ENCODE measurements at regions not wholly inside any gene's neighbourhood (a gene's known extent, or its start where the extent isn't known, plus 50 kb on each side); places are given as distances from the start of the nearest gene placed in this dataset.

DNA sequence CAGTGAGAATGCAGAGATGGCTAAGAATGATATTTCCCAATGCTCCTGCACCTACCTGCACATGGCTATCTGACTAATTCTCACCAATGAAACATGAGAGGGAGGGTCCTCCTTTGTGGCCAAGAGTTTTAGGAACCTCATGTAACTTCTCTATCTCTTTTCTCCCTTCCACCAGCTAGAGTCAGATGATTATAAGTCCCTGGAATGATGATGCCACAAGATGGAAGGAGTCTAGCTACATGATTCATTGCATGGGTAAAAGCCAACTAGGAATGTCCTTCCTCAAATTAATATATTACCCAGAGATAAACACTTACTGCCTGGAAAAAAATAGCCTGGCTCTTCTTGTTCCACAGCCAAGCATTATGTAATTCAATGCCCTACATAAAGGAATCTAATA, 55.1 kb upstream of the AASS start:
- peak overlapping the region; percentile 15 to 52 (median 33) for H3K27ac ChIP-seq
- intact Hi-C loops (cut with DNase I) = no loop called here
- TF ChIP-seq CTCF (IDR thresholded peaks at IDR 0.05) (no peak), POLR2A (IDR thresholded peaks at IDR 0.05) (no peak)
- ATAC-seq = peak; percentile 94
- H3K27me3 ChIP-seq = no peaks in the 10 kb centered on the region
- H3K9me3 ChIP-seq = no peaks in the 10 kb centered on the region
- H3K36me3 ChIP-seq (replicated peaks in 1 of 2; ENCODE audit: insufficient read depth in 1 of 2, low read depth in 2 of 2) = no peaks in the 10 kb centered on the region
- peak in 3 of 4 donors; percentile 28 to 57 (median 32) for DNase-seq
- no peak overlapping the region for H3K4me3 ChIP-seq
- H3K4me1 ChIP-seq = peaks cover 32% of the 10 kb centered on the region

- H3K27me3 ChIP-seq = no peaks in the 10 kb centered on the region
- no peak for DNase-seq
Measured at GRCh38 chr7:122198581-122198980, 54.5 kb upstream of the AASS start.

More at GRCh38 chr7:122198581-122198980, 54.5 kb upstream of the AASS start:
- Histone ChIP-seq H3K9me3 (no peaks in the 10 kb centered on the region), H3K4me1 (peaks cover 32% of the 10 kb centered on the region), H3K4me3 (no peak overlapping the region), H3K27ac (peak overlapping the region in 2 of 4 donors; percentile 27 to 39), H3K36me3 (replicated peaks in 1 of 2; ENCODE audit: insufficient read depth in 1 of 2, low read depth in 2 of 2) (no peaks in the 10 kb centered on the region)
- WGBS, 2 donors = 16 to 36% methylated on average over 1 of the region's 1 CpG
- intact Hi-C loops (cut with DNase I) = no loop called here
- no peak for ATAC-seq
- TF ChIP-seq POLR2A (IDR thresholded peaks at IDR 0.05) (no peak), CTCF (IDR thresholded peaks at IDR 0.05) (no peak)

All from body of pancreas (tissue), 4 donors.